ENCODE measurements at regions not wholly inside any gene's neighbourhood (a gene's known extent, or its start where the extent isn't known, plus 50 kb on each side); places are given as distances from the start of the nearest gene placed in this dataset.
A peak's percentile ranks its signal among the peaks of the same experiment; 100 is the strongest.
"Not testable (repeated sequence)": the region's sequence is repeated elsewhere in the genome, so short reads cannot be mapped to it uniquely, and the experiment has no call there.

DNA sequence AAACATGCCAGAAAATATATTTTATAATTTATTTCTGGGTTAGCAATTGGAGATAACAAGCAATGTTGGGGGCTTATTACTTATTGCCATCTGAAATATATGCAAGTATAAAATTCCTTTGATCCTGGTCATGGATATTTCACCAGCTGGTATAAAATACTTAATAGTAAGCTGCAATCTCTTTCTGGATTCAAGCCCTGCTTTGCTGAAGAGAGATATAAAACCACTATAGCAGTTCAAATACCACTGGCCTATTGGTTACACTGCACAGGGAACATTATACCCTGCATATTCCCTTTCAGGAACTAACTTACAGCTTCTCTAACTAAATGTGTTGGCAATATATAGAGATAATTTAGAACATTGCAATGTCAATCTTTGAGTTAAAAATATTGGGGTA lies 546.2 kb upstream of the ATP2B1 start:
- no peak for DNase-seq
- ATAC-seq: no peak

GRCh38 chr12:90253674-90254181 lies 545.1 kb upstream of the ATP2B1 start:
- DNase-seq (peak; percentile 52), ATAC-seq (peak; percentile 91)

GRCh38 chr12:90253136-90253535 lies 544.5 kb upstream of the ATP2B1 start:
- DNase-seq (no peak), ATAC-seq (no peak)

- DNase-seq (no peak), ATAC-seq (no peak)
Observed at GRCh38 chr12:90250766-90251165, 542.1 kb upstream of the ATP2B1 start.

GRCh38 chr12:90250042-90250441 lies 541.4 kb upstream of the ATP2B1 start:
- DNase-seq: no peak
- ATAC-seq: no peak

DNA sequence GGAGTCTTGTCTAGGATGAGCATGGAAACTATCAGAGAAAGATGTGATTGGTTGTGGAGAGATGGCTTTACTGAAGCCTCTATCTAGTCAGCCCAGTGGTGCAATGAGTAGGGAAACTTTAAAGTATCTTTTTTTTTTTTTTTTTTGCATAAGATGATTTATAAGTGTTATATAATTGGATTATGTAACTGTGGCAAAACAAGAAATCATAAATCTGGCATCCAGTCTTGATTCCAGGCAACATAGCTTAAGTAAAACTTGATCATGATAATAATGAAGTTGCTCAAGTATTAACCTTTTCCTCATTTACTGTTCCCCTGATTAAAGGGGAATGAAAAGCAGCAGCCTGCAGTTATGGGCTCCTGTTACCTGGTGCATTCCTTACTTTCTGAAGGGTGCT lies 538.0 kb upstream of the ATP2B1 start:
- ATAC-seq (no peak), DNase-seq (no peak)

- ATAC-seq: no peak
Observed at GRCh38 chr12:90245391-90245790, 536.8 kb upstream of the ATP2B1 start.

DNA sequence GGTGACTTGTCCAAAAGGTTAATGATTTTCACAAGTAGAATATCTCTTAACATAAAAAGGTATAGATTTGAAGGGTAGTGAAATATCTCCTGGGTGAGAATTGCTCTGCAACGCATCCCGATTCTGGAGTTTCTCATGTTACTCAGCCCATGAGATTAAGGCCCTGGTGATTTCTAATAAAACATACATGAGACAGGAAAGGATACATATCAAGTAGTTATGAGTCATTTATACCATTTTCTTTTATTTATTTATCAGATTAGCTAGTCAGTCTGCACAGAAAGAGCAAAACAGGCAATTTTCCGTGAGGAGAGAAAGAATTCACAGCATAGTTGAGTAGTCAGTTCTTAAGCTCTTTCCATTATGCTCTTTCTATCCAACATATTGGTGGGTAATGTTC lies 535.6 kb upstream of the ATP2B1 start:
- no peak for ATAC-seq
- DNase-seq: no peak

More at GRCh38 chr12:90245391-90245790, 536.8 kb upstream of the ATP2B1 start:
- DNase-seq: no peak

GRCh38 chr12:90243211-90243610 lies 534.6 kb upstream of the ATP2B1 start:
- ATAC-seq (no peak), DNase-seq (no peak)

- ATAC-seq (no peak), DNase-seq (no peak)
Observed at GRCh38 chr12:90239732-90240260, 531.2 kb upstream of the ATP2B1 start.

DNA sequence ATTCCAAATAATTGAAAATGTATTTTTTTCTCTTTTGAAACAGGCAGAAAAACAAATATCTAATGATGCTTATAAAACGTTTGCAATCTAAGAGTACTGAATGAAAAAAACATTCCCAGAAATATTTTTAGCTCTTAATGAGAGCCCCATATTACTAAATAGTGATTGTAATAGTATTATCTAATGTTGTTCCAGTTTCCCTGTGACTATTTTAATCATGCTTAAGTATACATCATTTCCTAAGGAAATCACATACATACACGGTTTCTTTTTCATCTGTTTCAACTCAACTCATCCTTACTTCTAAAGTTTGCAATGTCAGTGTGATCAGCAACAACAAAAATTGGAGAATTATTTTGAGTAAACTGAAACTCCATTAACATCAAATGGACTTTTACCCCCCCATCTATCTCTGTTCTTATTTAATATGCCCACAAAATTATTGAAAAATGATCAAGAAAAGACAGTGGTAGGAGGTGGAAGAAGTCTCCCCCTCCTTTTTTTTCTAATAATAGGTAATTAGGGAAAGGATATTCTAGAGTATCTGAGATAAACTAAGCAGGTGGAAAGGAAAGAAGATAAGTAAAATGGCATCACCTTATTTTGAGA lies 530.1 kb upstream of the ATP2B1 start:
- ATAC-seq: no peak
- no peak for DNase-seq

DNA sequence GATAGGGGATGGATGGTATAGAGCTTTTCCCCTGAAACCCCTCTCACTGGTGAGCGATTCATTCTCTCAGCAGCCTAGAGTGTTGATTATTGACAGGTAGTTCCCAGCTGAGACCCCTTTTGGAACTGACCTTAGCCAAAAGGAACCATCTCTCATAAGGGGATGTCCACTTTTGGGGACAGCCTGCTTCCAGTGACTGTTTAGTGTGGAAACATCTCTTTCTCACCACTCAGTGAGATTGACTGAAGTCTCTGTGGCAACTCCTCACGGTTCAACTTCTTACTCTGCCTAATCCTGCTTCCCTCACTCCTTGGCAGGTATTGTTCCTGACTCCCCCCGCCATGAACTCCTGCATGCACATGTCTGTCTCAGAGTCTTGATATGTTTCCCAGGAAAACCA lies 529.2 kb upstream of the ATP2B1 start:
- no peak for DNase-seq
- ATAC-seq: no peak

DNA sequence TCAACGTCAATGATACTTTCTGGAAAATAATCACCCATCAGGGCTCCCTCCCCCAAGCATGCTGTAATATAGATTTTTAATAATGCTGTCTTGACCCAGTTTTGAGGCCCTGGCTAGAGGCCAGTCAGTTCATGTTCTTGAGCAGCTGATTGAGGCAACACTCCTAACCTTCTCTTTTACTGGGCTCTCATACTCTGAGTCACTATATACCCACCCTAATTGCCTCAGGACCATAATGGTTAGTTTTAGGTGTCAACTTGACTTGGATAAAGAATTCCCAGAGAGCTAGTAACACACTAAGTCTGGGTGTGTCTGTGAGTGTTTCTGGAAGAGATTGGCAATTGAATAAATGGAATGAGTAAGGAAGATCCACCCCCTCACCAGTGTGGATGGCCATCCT lies 527.0 kb upstream of the ATP2B1 start:
- ATAC-seq: no peak
- no peak for DNase-seq

DNA sequence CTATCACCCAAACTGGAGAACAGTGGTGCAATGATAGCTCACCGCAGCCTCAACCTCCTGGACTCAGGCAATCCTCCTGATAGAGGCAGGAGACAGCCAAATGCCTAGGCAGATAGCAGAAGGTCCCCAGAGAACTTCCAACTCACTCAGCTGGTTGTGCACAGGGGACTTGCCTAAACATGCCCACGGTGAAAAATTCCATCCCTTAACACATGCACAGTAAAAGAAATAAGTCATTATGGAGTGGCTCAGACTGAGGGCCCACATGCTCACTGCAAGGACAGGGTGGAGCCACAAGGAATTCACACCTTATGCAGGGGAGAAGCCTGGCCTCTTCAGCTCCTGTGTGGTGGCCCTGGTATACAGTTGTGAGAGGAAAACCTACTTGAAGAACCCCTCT lies 525.8 kb upstream of the ATP2B1 start:
- DNase-seq (no peak), ATAC-seq (no peak)

DNA sequence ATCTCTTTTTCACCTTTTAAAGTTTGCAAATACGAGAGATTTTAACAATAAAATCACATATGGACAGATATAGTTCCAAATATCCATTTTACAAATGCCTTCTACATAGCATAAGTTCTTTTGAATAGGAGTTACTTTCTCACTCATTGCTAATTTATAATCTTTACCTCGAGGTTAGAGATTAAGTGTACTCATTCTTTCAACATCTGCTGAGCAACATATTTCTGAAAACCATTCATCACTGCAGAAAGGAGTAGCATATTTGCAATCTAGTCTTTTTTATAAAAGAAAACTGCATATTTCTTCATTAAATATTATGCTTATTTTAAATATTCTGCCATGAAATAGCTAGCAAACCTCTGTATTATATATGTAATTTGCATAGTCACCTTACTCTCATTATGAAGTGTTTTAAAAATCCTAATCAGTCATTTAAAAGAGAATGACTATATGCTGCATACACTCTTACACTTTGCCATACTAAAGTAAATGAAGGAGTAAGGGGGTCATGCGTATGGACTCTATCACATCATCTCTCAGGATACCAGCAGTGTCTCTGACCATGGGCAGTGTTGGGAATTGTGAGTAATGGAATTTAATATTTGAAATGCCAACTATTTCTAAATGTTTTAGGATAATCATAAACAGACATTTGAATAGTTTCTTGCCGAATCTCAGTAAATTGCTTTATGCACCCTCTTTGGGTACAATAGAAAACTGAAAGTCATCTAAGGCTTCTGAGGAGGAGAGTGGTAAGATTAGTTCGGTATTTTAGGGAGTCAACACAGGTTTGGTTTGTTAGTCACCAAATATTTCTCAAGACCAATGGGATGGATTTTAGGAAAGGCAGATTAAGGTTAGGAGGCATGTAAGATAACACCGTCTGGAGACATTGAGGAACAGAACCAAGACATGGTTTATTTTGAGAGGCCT lies 524.8 kb upstream of the ATP2B1 start:
- ATAC-seq (no peak), DNase-seq (no peak)

GRCh38 chr12:90229407-90230170 lies 521.0 kb upstream of the ATP2B1 start:
- DNase-seq (no peak), ATAC-seq (no peak)

DNA sequence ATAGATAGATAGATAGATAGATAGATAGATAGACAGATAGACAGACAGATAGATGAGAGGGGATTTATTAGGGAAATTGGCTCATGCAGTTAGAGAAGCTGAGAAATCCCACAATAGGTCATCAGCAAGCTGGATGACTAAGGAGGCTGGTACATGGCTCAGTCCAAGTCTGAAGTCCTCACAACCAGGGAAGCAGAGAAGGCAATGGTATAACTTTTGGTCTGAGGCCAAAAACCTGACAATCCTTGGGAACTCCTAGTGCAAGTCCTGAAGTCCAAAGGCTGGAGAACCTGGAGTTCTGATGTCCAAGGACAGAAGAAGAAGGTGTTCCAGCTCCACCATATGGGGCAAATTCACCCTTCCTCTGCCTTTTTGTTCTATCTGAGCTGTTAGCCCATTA lies 517.6 kb upstream of the ATP2B1 start:
- DNase-seq: no peak
- no peak for ATAC-seq

DNA sequence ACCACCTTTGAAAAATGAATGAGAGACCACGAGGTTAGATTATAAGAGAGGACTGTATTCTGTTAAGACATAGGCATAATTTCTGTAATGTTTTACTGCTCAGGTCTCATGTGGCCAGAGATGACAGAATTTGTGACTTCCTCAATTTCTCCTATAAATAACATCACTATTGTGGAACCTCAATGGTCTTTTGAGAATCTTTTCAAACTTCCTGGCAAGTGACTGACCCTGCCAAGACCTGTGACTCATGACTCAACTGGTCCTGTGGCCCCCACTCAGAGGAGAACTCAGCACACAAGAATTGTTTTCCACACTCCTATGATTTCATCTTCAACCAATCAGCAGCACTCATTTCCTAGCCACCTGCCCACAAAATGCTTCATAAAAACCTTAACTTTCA lies 508.2 kb upstream of the ATP2B1 start:
- DNase-seq (no peak), ATAC-seq (peak; percentile 40)

DNA sequence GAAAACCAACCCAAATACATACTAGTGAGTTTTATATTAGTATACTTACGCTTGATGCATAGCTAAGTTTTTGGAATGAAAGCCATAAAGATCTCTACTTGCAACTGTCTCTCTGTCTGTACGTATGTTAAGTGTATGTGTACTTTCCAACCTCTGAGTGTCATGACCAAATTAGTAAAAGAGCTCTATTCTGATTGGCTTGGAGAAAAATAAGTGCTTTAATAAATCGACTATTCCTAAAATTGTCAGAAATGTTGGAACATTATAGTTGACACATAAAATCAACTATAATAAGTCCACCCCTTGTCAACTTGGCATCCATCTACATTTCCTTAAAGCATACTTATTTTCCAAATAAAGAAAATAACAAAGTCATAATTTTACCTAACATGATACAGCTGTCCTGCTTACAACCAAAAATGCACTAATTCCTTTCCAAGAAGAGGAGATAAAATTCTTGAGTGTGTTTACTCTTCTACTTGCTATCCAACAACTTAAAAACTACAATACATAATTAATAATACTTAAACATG lies 507.4 kb upstream of the ATP2B1 start:
- ATAC-seq (no peak), DNase-seq (no peak)

- DNase-seq (no peak), ATAC-seq (no peak)
Observed at GRCh38 chr12:90211017-90211416, 502.4 kb upstream of the ATP2B1 start.

DNA sequence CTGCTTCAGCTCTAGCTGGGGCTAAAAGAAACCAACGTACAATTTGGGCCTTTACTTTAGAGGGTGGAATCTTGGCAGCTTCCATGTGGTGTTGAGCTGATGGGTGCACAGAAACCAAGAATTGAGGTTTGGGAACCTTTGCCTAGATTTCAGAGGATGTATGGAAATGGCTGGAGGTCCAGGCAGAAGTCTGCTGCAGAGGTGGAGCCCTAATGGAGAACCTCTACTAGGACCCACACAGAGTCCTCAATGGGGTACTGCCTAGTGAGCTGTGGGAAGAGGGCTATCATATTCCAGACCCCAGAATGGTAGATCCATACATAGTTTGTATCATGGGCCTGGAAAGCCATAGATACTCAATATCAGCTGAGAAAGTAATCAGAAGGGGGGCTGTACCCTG lies 500.4 kb upstream of the ATP2B1 start:
- DNase-seq: no peak
- ATAC-seq: no peak

- not testable (repeated sequence) for ATAC-seq, DNase-seq
Observed at GRCh38 chr12:90208379-90208778, 499.7 kb upstream of the ATP2B1 start.
